Caco-2 (cell line): ENCODE measurements at regions not wholly inside any gene's neighbourhood (a gene's known extent, or its start where the extent isn't known, plus 50 kb on each side); places are given as distances from the start of the nearest gene placed in this dataset.

Source experiments
- BruUV-seq: library from RNA; stranded (reverse); fragments of 400-500 nt; replicated peaks from 2 replicates; lab custom pipeline; 2021; lab: Mats Ljungman, UMichigan
- CTCF ChIA-PET: fragments of 300-600 bp; sonication (Branson Sonifier 250); formaldehyde crosslinking; loops from one replicate; lab custom pipeline; 2022; ENCODE audit warnings: antibody characterized with exemption; lab: Charles Lee
- POLR2A ChIA-PET: fragments of 300-600 bp; sonication (Branson Sonifier 250); formaldehyde crosslinking; loops from one replicate; lab custom pipeline; 2022; ENCODE audit warnings: antibody characterized with exemption; lab: Charles Lee
- DNase-seq, 2 experiments: peaks; one replicate each; pipeline versions ENCODE4 v3.0.0 to v3.0.0-alpha.2; 2020 to 2022
- H3K27me3 ChIP-seq: replicated peaks from 2 replicates; pipeline ENCODE4 v1.6.0; 2011; ENCODE audit warnings: low read length; ENCODE audit not compliant: control insufficient read depth, insufficient read depth
- H3K36me3 ChIP-seq: 2 replicates; pipeline ENCODE4 v1.5.1; 2011; ENCODE audit warnings: low read length; ENCODE audit not compliant: control insufficient read depth, insufficient read depth
- H3K4me1 ChIP-seq: fragments of 250-450 bp; sonication (Bioruptor Pico); 2 replicates; pipeline ENCODE4 v1.5.1; 2020; ENCODE audit warnings: mild to moderate bottlenecking
- H3K4me3 ChIP-seq: 2 replicates; pipeline ENCODE4 v1.5.1; 2011; ENCODE audit warnings: low read depth, mild to moderate bottlenecking, control low read depth, low read length
- H3K9me3 ChIP-seq: fragments of 250-450 bp; sonication (Bioruptor Pico); 2 replicates; pipeline ENCODE4 v1.5.1; 2020; ENCODE audit warnings: mild to moderate bottlenecking, moderate library complexity
- H3K27ac Mint-ChIP-seq: one replicate; pipeline ENCODE4 v1.8.0; 2022; ENCODE audit warnings: mixed read lengths; ENCODE audit not compliant: unreplicated experiment
- H3K27me3 Mint-ChIP-seq: one replicate; pipeline ENCODE4 v1.8.0; 2022; ENCODE audit warnings: mixed read lengths; ENCODE audit not compliant: insufficient read depth, unreplicated experiment
- H3K36me3 Mint-ChIP-seq: one replicate; pipeline ENCODE4 v1.8.0; 2022; ENCODE audit warnings: mild to moderate bottlenecking, mixed read lengths; ENCODE audit not compliant: insufficient read depth, unreplicated experiment
- H3K4me1 Mint-ChIP-seq: one replicate; pipeline ENCODE4 v1.8.0; 2022; ENCODE audit warnings: low read depth, mixed read lengths; ENCODE audit not compliant: unreplicated experiment
- H3K4me3 Mint-ChIP-seq: one replicate; pipeline ENCODE4 v1.8.0; 2022; ENCODE audit warnings: mild to moderate bottlenecking, moderate library complexity, mixed read lengths; ENCODE audit not compliant: unreplicated experiment
- H3K9me3 Mint-ChIP-seq: one replicate; pipeline ENCODE4 v1.8.0; 2022; ENCODE audit warnings: mixed read lengths; ENCODE audit not compliant: unreplicated experiment
- CTCF ChIP-seq, 2 experiments: fragments of 200-600 bp in 1 of 2; IDR thresholded peaks; 1 replicate in 1 of 2; 2 replicates in 1 of 2; pipeline versions ENCODE4 v1.5.1 to v1.8.0; 2011 to 2022; ENCODE audit warnings: antibody characterized with exemption in 1 of 2, control low read depth in 1 of 2, inconsistent platforms in 1 of 2, low read depth in 1 of 2, low read length in 1 of 2, mild to moderate bottlenecking in 1 of 2, moderate library complexity in 1 of 2; ENCODE audit not compliant: insufficient read depth in 1 of 2, severe bottlenecking in 1 of 2, unreplicated experiment in 1 of 2
- intact Hi-C: fragments of 100-400 bp; cut with micrococcal nuclease; formaldehyde crosslinking; loops from one replicate; pipeline ENCODE4 v1.10.0; 2022; ENCODE audit not compliant: unreplicated experiment

DNA sequence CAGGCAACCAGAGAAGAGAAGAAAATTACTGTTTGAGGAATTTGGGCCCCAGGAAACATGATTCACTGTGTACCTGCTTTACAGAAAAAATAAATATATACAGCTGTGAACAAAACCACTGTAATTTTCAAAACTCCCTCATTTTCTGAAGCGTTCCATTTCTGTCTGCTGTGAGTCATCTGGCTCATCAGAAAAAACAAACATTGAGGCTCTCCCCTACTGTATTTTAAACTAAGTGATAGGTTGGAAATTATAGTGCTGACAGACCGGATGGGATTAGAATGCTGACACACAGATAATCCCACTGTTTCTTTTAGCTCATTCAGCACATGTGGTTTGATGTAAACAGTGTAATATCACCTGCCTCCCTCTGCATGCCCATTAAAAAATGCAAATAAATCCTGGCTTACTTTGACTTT lies 847.0 kb downstream of the TRIML1 start:
- H3K27me3 Mint-ChIP-seq, result no peaks in the 10 kb centered on the region
- no peak for DNase-seq
- Histone ChIP-seq H3K27me3 (no peaks in the 10 kb centered on the region), H3K4me3 (no peak overlapping the region), H3K9me3 (peaks cover 3% of the 10 kb centered on the region; the same call in 1 of the 2 replicates), H3K4me1 (no peaks in the 10 kb centered on the region), H3K36me3 (no peaks in the 10 kb centered on the region)
- H3K9me3 Mint-ChIP-seq, result no peaks in the 10 kb centered on the region
- ChIA-PET POLR2A (no interaction called here), CTCF (no interaction called here)
- BruUV-seq, result no TSS peak
- no peak overlapping the region for H3K4me3 Mint-ChIP-seq
- H3K27ac Mint-ChIP-seq, result no peak overlapping the region
- intact Hi-C loops, result no loop called here
- no peaks in the 10 kb centered on the region for H3K4me1 Mint-ChIP-seq
- no peak for TF ChIP-seq CTCF (IDR thresholded peaks at IDR 0.05; ENCODE audit: insufficient read depth in 1 of 2, low read depth in 1 of 2, low read length in 1 of 2, severe bottlenecking in 1 of 2, unreplicated experiment in 1 of 2)
- no peaks in the 10 kb centered on the region for H3K36me3 Mint-ChIP-seq

GRCh38 chr4:188987011-188987410 lies 847.8 kb downstream of the TRIML1 start:
- ChIA-PET CTCF (interaction anchor here (0.6 kb wide), 1 partner anchor 136 kb away, joined by 3 read pairs; no protein-coding TSS in a partner anchor), POLR2A (no interaction called here)
- Histone ChIP-seq H3K4me3 (no peak overlapping the region), H3K4me1 (no peaks in the 10 kb centered on the region), H3K27me3 (no peaks in the 10 kb centered on the region), H3K9me3 (peaks cover 3% of the 10 kb centered on the region; the same call in 1 of the 2 replicates), H3K36me3 (no peaks in the 10 kb centered on the region)
- H3K27ac Mint-ChIP-seq, result no peak overlapping the region
- no peak for TF ChIP-seq CTCF (IDR thresholded peaks at IDR 0.05; ENCODE audit: insufficient read depth in 1 of 2, low read depth in 1 of 2, low read length in 1 of 2, severe bottlenecking in 1 of 2, unreplicated experiment in 1 of 2)
- H3K4me1 Mint-ChIP-seq, result no peaks in the 10 kb centered on the region
- intact Hi-C loops, result no loop called here
- H3K9me3 Mint-ChIP-seq, result no peaks in the 10 kb centered on the region
- no peaks in the 10 kb centered on the region for H3K27me3 Mint-ChIP-seq
- no peaks in the 10 kb centered on the region for H3K36me3 Mint-ChIP-seq
- no peak overlapping the region for H3K4me3 Mint-ChIP-seq
- no peak for DNase-seq
- BruUV-seq, result no TSS peak

- H3K36me3 ChIP-seq, result no peaks in the 10 kb centered on the region
- no peak overlapping the region for H3K4me3 ChIP-seq
- H3K36me3 Mint-ChIP-seq, result no peaks in the 10 kb centered on the region
- no TSS peak for BruUV-seq
- H3K9me3 Mint-ChIP-seq, result no peaks in the 10 kb centered on the region
- no peak for TF ChIP-seq CTCF (IDR thresholded peaks at IDR 0.05; ENCODE audit: insufficient read depth in 1 of 2, low read depth in 1 of 2, low read length in 1 of 2, severe bottlenecking in 1 of 2, unreplicated experiment in 1 of 2)
- H3K4me1 Mint-ChIP-seq, result no peaks in the 10 kb centered on the region
- no peak overlapping the region for H3K27ac Mint-ChIP-seq
- peaks cover 3% of the 10 kb centered on the region; the same call in 1 of the 2 replicates for H3K9me3 ChIP-seq
- H3K27me3 ChIP-seq, result no peaks in the 10 kb centered on the region
- no peak for DNase-seq
- ChIA-PET CTCF (no interaction called here), POLR2A (no interaction called here)
- no peaks in the 10 kb centered on the region for H3K27me3 Mint-ChIP-seq
- H3K4me3 Mint-ChIP-seq, result no peak overlapping the region
- no peaks in the 10 kb centered on the region for H3K4me1 ChIP-seq
- intact Hi-C loops, result no loop called here
These were observed 848.9 kb downstream of the TRIML1 start for GRCh38 chr4:188988131-188988530.
